ENCODE measurements at regions not wholly inside any gene's neighbourhood (a gene's known extent, or its start where the extent isn't known, plus 50 kb on each side); places are given as distances from the start of the nearest gene placed in this dataset.

DNA sequence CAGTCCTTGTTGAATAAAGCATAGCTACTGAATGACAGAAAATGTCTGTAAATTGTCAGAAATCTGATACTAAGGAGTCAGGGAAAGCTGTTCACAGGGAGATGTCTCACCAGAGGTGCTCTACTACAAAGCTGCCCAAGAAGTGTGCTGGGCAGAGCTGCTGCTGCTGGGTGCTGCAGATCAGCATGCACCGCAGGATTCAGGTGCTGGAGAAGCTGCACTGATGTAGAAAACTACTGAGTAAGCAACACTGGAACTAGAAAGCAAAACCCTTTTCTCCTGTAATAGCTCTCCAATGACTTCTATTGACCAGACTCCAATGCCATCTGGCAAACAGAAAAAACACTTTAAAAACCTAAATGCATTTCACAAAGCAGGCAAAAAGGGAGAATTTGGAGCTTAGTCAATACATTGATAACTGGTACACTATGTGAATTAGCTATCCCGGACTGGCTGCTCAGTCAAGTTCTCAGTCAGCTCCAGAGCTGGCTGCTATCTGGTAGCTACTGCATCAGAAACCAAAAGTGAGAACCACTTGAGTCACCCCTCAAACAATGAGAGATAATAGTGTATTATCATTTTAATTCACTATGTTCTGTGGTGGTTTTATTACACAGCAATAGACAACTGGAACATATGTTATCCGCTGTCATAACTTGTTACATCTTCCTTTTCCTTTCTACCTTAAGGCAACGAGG, 493.1 kb downstream of the CPS1 start:
- TF ChIP-seq, protein P1, sequence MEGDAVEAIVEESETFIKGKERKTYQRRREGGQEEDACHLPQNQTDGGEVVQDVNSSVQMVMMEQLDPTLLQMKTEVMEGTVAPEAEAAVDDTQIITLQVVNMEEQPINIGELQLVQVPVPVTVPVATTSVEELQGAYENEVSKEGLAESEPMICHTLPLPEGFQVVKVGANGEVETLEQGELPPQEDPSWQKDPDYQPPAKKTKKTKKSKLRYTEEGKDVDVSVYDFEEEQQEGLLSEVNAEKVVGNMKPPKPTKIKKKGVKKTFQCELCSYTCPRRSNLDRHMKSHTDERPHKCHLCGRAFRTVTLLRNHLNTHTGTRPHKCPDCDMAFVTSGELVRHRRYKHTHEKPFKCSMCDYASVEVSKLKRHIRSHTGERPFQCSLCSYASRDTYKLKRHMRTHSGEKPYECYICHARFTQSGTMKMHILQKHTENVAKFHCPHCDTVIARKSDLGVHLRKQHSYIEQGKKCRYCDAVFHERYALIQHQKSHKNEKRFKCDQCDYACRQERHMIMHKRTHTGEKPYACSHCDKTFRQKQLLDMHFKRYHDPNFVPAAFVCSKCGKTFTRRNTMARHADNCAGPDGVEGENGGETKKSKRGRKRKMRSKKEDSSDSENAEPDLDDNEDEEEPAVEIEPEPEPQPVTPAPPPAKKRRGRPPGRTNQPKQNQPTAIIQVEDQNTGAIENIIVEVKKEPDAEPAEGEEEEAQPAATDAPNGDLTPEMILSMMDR (conservative IDR thresholded peaks at IDR 0.05; ENCODE audit: low read length), result no peak
- TF ChIP-seq EZH2phosphoT487 (IDR thresholded peaks at IDR 0.05; ENCODE audit: borderline replicate concordance, low read depth, low read length), result no peak
